SK-N-SH (cell line): ENCODE measurements at regions not wholly inside any gene's neighbourhood (a gene's known extent, or its start where the extent isn't known, plus 50 kb on each side); places are given as distances from the start of the nearest gene placed in this dataset.

Experiments
- CTCF ChIA-PET: fragments of 300-600, 350-600 bp; formaldehyde crosslinking; extraction: SDS; loops from one replicate; lab custom pipeline; 2021; lab: Yijun Ruan, JAX
- POLR2A ChIA-PET: fragments of 350-600 bp; sonication (Branson Sonifier 250); formaldehyde crosslinking; extraction: SDS; loops from one replicate; lab custom pipeline; 2020; ENCODE audit warnings: antibody characterized with exemption, inconsistent platforms; lab: Yijun Ruan, JAX
- DNase-seq: peaks from one replicate; pipeline ENCODE4 v3.0.0; 2012
- H2AFZ ChIP-seq: fragments of 200-600 bp; sonication (generic); 2 replicates; pipeline ENCODE4 v1.8.1; 2016; ENCODE audit warnings: antibody characterized with exemption, mild to moderate bottlenecking, low read depth
- H3F3A ChIP-seq: fragments of 200-600 bp; sonication (generic); replicated peaks from 2 replicates; pipeline ENCODE3; 2016; ENCODE audit warnings: antibody characterized with exemption, mild to moderate bottlenecking; ENCODE audit not compliant: insufficient read depth
- H3K27ac ChIP-seq, 2 experiments: fragments of 200-500 bp in 1 of 2; fragments of 200-600 bp in 1 of 2; sonication (Bioruptor generic) in 1 of 2; sonication (generic), shearing (Covaris generic) in 1 of 2; 2 replicates each; pipeline versions ENCODE4 v1.5.1 to v1.6.1; 2014 to 2016; ENCODE audit warnings: low read depth in 2 of 2, inconsistent platforms in 1 of 2, low read length in 1 of 2, mild to moderate bottlenecking in 1 of 2, mixed read lengths in 1 of 2
- H3K27me3 ChIP-seq: fragments of 200-600 bp; sonication (generic), shearing (Covaris generic); 2 replicates; pipeline ENCODE4 v1.6.1; 2016; ENCODE audit warnings: mixed run types; ENCODE audit not compliant: insufficient read depth
- H3K36me3 ChIP-seq, 2 experiments: fragments of 200-500 bp in 1 of 2; fragments of 200-600 bp in 1 of 2; sonication (Bioruptor generic) in 1 of 2; sonication (generic) in 1 of 2; replicated peaks in 1 of 2; 2 replicates each; pipeline versions ENCODE3 to v1.5.1; 2014 to 2016; ENCODE audit warnings: low read length in 1 of 2, mild to moderate bottlenecking in 1 of 2; ENCODE audit not compliant: insufficient read depth in 2 of 2, control insufficient read depth in 1 of 2
- H3K4me1 ChIP-seq, 2 experiments: fragments of 200-500 bp in 1 of 2; fragments of 200-600 bp in 1 of 2; sonication (Bioruptor generic) in 1 of 2; sonication (generic), shearing (Covaris generic) in 1 of 2; 2 replicates each; pipeline versions ENCODE4 v1.5.1 to v1.6.1; 2014 to 2016; ENCODE audit warnings: low read depth in 1 of 2, low read length in 1 of 2, mixed run types in 1 of 2; ENCODE audit not compliant: insufficient read depth in 2 of 2, control insufficient read depth in 1 of 2
- H3K4me2 ChIP-seq: fragments of 200-600 bp; sonication (generic), shearing (Covaris generic); 2 replicates; pipeline ENCODE4 v1.6.1; 2017; ENCODE audit warnings: mixed run types
- H3K4me3 ChIP-seq, 2 experiments: fragments of 200-500 bp in 1 of 2; fragments of 200-600 bp in 1 of 2; sonication (Bioruptor generic) in 1 of 2; sonication (generic), shearing (Covaris generic) in 1 of 2; 2 replicates each; pipeline versions ENCODE4 v1.5.1 to v1.8.1; 2014 to 2016; ENCODE audit warnings: low read depth in 2 of 2, inconsistent platforms in 1 of 2, low read length in 1 of 2, mild to moderate bottlenecking in 1 of 2, mixed read lengths in 1 of 2, moderate library complexity in 1 of 2
- H3K79me2 ChIP-seq: fragments of 200-600 bp; sonication (generic); 2 replicates; pipeline ENCODE4 v1.8.1; 2017; ENCODE audit warnings: mild to moderate bottlenecking; ENCODE audit not compliant: insufficient read depth
- H3K9ac ChIP-seq: fragments of 200-600 bp; sonication (generic); 2 replicates; pipeline ENCODE4 v1.6.1; 2017; ENCODE audit warnings: mixed run types
- H3K9me2 ChIP-seq: fragments of 200-600 bp; sonication (generic); 2 replicates; pipeline ENCODE4 v1.6.1; 2017; ENCODE audit warnings: mixed run types
- H3K9me3 ChIP-seq: fragments of 200-600 bp; sonication (generic); 2 replicates; pipeline ENCODE4 v1.6.1; 2017; ENCODE audit warnings: mixed run types, mild to moderate bottlenecking, moderate library complexity
- H4K20me1 ChIP-seq: fragments of 200-600 bp; sonication (generic); 2 replicates; pipeline ENCODE4 v1.6.1; 2017; ENCODE audit warnings: mild to moderate bottlenecking, mixed run types; ENCODE audit not compliant: insufficient read depth
- ELF1 ChIP-seq: IDR thresholded peaks from 2 replicates; pipeline ENCODE4 v1.4.0; 2012
- FOXJ3 ChIP-seq: sonication (generic); formaldehyde crosslinking; IDR thresholded peaks from 2 replicates; pipeline ENCODE4 v1.5.1; 2020; ENCODE audit warnings: mild to moderate bottlenecking, missing genetic modification reagents
- GABPA ChIP-seq: IDR thresholded peaks from 2 replicates; pipeline ENCODE4 v1.4.0; 2012; ENCODE audit warnings: low read depth, mild to moderate bottlenecking
- MXI1 ChIP-seq: IDR thresholded peaks from 2 replicates; pipeline ENCODE4 v1.6.1; 2012; ENCODE audit warnings: mild to moderate bottlenecking, low read depth, low read length, improper control_type of control experiment
- NFIC ChIP-seq: IDR thresholded peaks from 2 replicates; pipeline ENCODE4 v1.4.0; 2012; ENCODE audit warnings: borderline replicate concordance
- RAD21 ChIP-seq: IDR thresholded peaks from 2 replicates; pipeline ENCODE4 v1.6.1; 2012; ENCODE audit warnings: mild to moderate bottlenecking, low read length
- RCOR1 ChIP-seq: fragments of 150-350 bp; IDR thresholded peaks from 2 replicates; pipeline ENCODE4 v1.6.1; 2017; ENCODE audit warnings: antibody characterized with exemption, low read length
- SIN3A ChIP-seq: IDR thresholded peaks from 2 replicates; pipeline ENCODE4 v1.6.1; 2012; ENCODE audit warnings: low read depth, mild to moderate bottlenecking, low read length, moderate library complexity, borderline replicate concordance
- TAF1 ChIP-seq: IDR thresholded peaks from 2 replicates; pipeline ENCODE4 v1.6.1; 2012; ENCODE audit warnings: low read depth, mild to moderate bottlenecking, low read length, moderate library complexity, borderline replicate concordance
- WGBS: methylation state at CpG from one replicate; pipeline ENCODE4 v1.1.6; 2017; ENCODE audit warnings: low lambda C conversion rate; 5-methylcytosine and 5-hydroxymethylcytosine counted together
- TF ChIP-seq, protein P1 (sequence below): IDR thresholded peaks from 2 replicates; pipeline ENCODE4; 2012
- TF ChIP-seq, protein P2 (sequence below): IDR thresholded peaks from 2 replicates; pipeline ENCODE4 v1.4.0; 2012; ENCODE audit warnings: low read depth, borderline replicate concordance
- TF ChIP-seq, protein P3 (sequence below): IDR thresholded peaks from 2 replicates; pipeline ENCODE4 v1.4.0; 2012; ENCODE audit warnings: low read depth
- TF ChIP-seq, protein P4 (sequence below): fragments of 150-350 bp; IDR thresholded peaks from 2 replicates; pipeline ENCODE4 v1.6.1; 2016; ENCODE audit warnings: mild to moderate bottlenecking, low read depth, low read length
- TF ChIP-seq, protein P5 (sequence below): fragments of 200-600 bp; sonication (generic); IDR thresholded peaks from 2 replicates; pipeline ENCODE4 v1.6.1; 2017; ENCODE audit warnings: antibody characterized with exemption, mild to moderate bottlenecking, moderate library complexity
- TF ChIP-seq, protein P6 (sequence below): fragments of 150-350 bp; IDR thresholded peaks from 2 replicates; pipeline ENCODE4 v1.6.1; 2017; ENCODE audit warnings: antibody characterized with exemption, low read length, low read depth, borderline replicate concordance

DNA sequence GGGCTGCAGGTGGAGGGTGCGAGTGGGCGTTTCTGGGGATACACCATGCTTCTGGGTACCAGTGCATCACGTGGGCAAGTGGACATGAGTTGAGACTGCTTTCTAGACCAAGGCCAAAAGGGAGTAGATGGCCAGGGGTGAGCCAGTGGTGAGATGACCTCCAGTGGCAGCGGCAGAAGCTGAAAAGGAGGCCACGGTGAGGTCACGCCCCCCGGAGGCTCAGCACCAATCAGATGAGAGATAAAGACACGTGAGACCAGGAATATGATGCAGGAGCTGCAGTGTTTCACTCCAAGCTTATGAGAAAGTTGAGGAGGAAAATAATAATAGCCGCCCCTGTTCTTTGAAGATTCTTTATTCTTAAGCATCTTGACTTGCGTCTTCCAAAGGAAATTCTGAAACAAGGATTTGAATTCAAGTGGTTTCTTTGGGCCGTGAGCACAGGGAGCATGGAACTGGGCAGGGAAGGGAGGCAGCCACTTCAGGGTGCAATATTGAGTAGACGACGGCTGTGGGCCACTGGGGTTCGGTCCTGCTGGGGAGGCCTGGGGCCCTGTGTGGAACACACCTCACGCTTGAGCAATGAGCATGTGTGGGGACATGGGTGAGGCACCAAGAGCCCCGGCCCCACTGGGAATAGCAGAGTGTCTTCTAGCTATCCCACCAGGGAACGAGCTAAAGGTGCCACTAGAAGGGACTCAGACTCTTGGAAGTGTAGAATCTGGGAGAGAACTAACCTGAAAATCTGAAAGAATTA lies 156.7 kb upstream of the LRFN2 start:
- H3K27ac ChIP-seq: no peak overlapping the region
- H3K4me2 ChIP-seq: no peak overlapping the region
- no peaks in the 10 kb centered on the region for H3K27me3 ChIP-seq
- CTCF ChIA-PET: interaction anchor here (1.5 kb wide), 1 partner anchor 156 kb away, joined by 4 read pairs; the partner anchor contains the start of gene LRFN2
- H2AFZ ChIP-seq: no peak overlapping the region
- H3K4me1 ChIP-seq: peaks cover 0 to 28% of the 10 kb centered on the region in 2 experiments; a peak in 2 of 4 replicates
- H3K9ac ChIP-seq: no peak overlapping the region
- no peaks in the 10 kb centered on the region for H4K20me1 ChIP-seq
- no peak for DNase-seq
- POLR2A ChIA-PET: no interaction called here
- WGBS: 56% methylated on average over 16 of the region's 17 CpGs
- no peak overlapping the region for H3K4me3 ChIP-seq
- TF ChIP-seq, protein P1, sequence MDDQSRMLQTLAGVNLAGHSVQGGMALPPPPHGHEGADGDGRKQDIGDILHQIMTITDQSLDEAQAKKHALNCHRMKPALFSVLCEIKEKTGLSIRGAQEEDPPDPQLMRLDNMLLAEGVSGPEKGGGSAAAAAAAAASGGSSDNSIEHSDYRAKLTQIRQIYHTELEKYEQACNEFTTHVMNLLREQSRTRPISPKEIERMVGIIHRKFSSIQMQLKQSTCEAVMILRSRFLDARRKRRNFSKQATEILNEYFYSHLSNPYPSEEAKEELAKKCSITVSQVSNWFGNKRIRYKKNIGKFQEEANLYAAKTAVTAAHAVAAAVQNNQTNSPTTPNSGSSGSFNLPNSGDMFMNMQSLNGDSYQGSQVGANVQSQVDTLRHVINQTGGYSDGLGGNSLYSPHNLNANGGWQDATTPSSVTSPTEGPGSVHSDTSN: no peak
- TF ChIP-seq NFIC (no peak), RAD21 (no peak)
- TF ChIP-seq, protein P2, sequence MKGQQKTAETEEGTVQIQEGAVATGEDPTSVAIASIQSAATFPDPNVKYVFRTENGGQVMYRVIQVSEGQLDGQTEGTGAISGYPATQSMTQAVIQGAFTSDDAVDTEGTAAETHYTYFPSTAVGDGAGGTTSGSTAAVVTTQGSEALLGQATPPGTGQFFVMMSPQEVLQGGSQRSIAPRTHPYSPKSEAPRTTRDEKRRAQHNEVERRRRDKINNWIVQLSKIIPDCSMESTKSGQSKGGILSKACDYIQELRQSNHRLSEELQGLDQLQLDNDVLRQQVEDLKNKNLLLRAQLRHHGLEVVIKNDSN: no peak
- TF ChIP-seq, protein P3, sequence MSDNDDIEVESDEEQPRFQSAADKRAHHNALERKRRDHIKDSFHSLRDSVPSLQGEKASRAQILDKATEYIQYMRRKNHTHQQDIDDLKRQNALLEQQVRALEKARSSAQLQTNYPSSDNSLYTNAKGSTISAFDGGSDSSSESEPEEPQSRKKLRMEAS: no peak
- no peaks in the 10 kb centered on the region for H3K79me2 ChIP-seq
- no peaks in the 10 kb centered on the region for H3K9me3 ChIP-seq
- H3F3A ChIP-seq: no peaks in the 10 kb centered on the region
- no peaks in the 10 kb centered on the region for H3K36me3 ChIP-seq
- H3K9me2 ChIP-seq: no peaks in the 10 kb centered on the region

DNA sequence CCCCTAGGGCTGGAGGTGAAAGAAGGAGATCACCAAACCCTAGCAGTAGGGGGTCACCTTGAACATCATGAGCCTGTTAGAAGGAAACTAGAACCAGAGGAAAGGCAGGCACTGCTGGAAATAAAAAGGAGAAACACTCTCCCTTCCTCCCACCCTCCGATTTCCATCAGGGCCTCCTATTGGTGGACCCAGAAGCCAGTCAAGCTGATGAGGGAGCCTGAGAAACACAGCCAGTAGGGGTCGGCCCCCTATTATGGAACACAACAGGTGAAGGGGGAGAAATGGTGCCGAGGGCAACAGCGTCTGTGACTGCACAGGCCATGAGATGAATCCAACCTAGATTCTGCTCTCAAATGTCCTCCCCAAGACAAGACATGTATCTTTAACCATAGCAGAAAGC lies 156.1 kb upstream of the LRFN2 start:
- Histone ChIP-seq H3K4me3 (no peak overlapping the region), H4K20me1 (no peaks in the 10 kb centered on the region), H3K9ac (no peak overlapping the region), H3K4me2 (no peak overlapping the region), H3K27me3 (no peaks in the 10 kb centered on the region), H2AFZ (no peak overlapping the region), H3K9me3 (no peaks in the 10 kb centered on the region), H3K36me3 (no peaks in the 10 kb centered on the region), H3F3A (no peaks in the 10 kb centered on the region), H3K79me2 (no peaks in the 10 kb centered on the region), H3K4me1 (peaks cover 0 to 28% of the 10 kb centered on the region in 2 experiments; a peak in 2 of 4 replicates), H3K9me2 (no peaks in the 10 kb centered on the region), H3K27ac (no peak overlapping the region)
- POLR2A ChIA-PET: no interaction called here
- 69% methylated on average over 4 of the region's 4 CpGs for WGBS
- TF ChIP-seq FOXJ3 (CRISPR knock-in tag) (no peak), TAF1 (no peak), GABPA (no peak), SIN3A (no peak), RCOR1 (no peak), ELF1 (no peak), NFIC (no peak), MXI1 (no peak)
- TF ChIP-seq, protein P2: no peak
- TF ChIP-seq, protein P4, sequence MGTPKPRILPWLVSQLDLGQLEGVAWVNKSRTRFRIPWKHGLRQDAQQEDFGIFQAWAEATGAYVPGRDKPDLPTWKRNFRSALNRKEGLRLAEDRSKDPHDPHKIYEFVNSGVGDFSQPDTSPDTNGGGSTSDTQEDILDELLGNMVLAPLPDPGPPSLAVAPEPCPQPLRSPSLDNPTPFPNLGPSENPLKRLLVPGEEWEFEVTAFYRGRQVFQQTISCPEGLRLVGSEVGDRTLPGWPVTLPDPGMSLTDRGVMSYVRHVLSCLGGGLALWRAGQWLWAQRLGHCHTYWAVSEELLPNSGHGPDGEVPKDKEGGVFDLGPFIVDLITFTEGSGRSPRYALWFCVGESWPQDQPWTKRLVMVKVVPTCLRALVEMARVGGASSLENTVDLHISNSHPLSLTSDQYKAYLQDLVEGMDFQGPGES: no peak
- TF ChIP-seq, protein P3: no peak
- TF ChIP-seq, protein P5, sequence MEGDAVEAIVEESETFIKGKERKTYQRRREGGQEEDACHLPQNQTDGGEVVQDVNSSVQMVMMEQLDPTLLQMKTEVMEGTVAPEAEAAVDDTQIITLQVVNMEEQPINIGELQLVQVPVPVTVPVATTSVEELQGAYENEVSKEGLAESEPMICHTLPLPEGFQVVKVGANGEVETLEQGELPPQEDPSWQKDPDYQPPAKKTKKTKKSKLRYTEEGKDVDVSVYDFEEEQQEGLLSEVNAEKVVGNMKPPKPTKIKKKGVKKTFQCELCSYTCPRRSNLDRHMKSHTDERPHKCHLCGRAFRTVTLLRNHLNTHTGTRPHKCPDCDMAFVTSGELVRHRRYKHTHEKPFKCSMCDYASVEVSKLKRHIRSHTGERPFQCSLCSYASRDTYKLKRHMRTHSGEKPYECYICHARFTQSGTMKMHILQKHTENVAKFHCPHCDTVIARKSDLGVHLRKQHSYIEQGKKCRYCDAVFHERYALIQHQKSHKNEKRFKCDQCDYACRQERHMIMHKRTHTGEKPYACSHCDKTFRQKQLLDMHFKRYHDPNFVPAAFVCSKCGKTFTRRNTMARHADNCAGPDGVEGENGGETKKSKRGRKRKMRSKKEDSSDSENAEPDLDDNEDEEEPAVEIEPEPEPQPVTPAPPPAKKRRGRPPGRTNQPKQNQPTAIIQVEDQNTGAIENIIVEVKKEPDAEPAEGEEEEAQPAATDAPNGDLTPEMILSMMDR: no peak
- TF ChIP-seq, protein P6, sequence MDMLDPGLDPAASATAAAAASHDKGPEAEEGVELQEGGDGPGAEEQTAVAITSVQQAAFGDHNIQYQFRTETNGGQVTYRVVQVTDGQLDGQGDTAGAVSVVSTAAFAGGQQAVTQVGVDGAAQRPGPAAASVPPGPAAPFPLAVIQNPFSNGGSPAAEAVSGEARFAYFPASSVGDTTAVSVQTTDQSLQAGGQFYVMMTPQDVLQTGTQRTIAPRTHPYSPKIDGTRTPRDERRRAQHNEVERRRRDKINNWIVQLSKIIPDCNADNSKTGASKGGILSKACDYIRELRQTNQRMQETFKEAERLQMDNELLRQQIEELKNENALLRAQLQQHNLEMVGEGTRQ: no peak
- CTCF ChIA-PET: interaction anchor here (1.5 kb wide), 1 partner anchor 155 kb away, joined by 4 read pairs; the partner anchor contains the start of gene LRFN2
- no peak for DNase-seq
